Vagina (tissue), 2 donors: ENCODE measurements at regions not wholly inside any gene's neighbourhood (a gene's known extent, or its start where the extent isn't known, plus 50 kb on each side); places are given as distances from the start of the nearest gene placed in this dataset.

Experiments
- DNase-seq, 2 donors: peaks; one replicate each; pipeline ENCODE4 v3.0.0-alpha.2; 2017; ENCODE audit errors: extremely low spot score in 2 of 2
- H3K27ac ChIP-seq: fragments of 200-600 bp; sonication (generic); one replicate; pipeline ENCODE4 v1.5.1; 2019
- H3K27me3 ChIP-seq: fragments of 200-600 bp; sonication (generic); one replicate; pipeline ENCODE4 v1.5.1; 2019
- H3K36me3 ChIP-seq, 2 donors: fragments of 200-600 bp; sonication (generic); one replicate each; pipeline ENCODE4 v1.5.1; 2017 to 2019
- H3K4me1 ChIP-seq: fragments of 200-600 bp; sonication (generic); one replicate; pipeline ENCODE4 v1.5.1; 2019
- H3K4me3 ChIP-seq, 2 donors: fragments of 200-600 bp; sonication (generic); 1 replicate in 1 of 2; 2 replicates in 1 of 2; pipeline ENCODE4 v1.5.1; 2016 to 2019
- H3K9me3 ChIP-seq: fragments of 200-600 bp; sonication (generic); one replicate; pipeline ENCODE4 v1.5.1; 2019
- POLR2A ChIP-seq, 2 donors: fragments of 450-650 bp; IDR thresholded peaks; one replicate each; pipeline ENCODE4 v1.6.1; 2017; ENCODE audit warnings: antibody characterized with exemption in 2 of 2, mild to moderate bottlenecking in 2 of 2, moderate library complexity in 2 of 2
- POLR2AphosphoS5 ChIP-seq, 2 donors: sonication (generic); formaldehyde crosslinking; IDR thresholded peaks; one replicate each; pipeline ENCODE4 v1.9.0; 2017; ENCODE audit warnings: antibody characterized with exemption in 2 of 2, mild to moderate bottlenecking in 2 of 2, low read depth in 1 of 2; ENCODE audit not compliant: insufficient read depth in 1 of 2
- intact Hi-C: fragments of 100-400 bp; cut with DNase I; formaldehyde crosslinking; loops from one replicate; pipeline ENCODE4 v1.15.1; 2023
- TF ChIP-seq, protein P1 (sequence below), 3 experiments: fragments of 450-650 bp in 2 of 3; fragments of 200-600 bp in 1 of 3; sonication (generic) in 1 of 3; IDR thresholded peaks; one replicate each; pipeline ENCODE4 v1.5.1; 2017 to 2019; ENCODE audit warnings: antibody characterized with exemption in 3 of 3, mild to moderate bottlenecking in 2 of 3, moderate library complexity in 2 of 3

DNA sequence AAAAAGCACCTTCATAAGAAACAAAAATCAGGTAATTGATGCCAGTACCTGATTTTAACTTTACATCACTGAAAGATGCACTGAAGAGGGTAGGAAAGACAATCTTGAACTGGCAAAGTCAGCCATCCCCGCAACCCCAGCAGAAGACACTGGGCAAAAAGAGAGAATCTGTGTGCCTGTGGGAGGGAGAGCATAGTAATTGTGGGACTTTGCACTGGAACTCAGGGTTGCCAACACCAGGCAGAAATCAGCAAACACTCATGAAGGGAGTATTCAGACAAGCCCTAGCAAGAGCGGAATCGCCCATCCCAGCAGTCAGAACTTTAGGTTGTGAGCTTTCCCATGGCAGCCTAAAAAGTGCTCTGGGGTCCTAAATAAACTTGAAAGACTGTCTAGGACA, 344.6 kb upstream of the GJE1 start:
- TF ChIP-seq POLR2A (IDR thresholded peaks at IDR 0.05) (no peak), POLR2AphosphoS5 (IDR thresholded peaks at IDR 0.05; ENCODE audit: insufficient read depth in 1 of 2, low read depth in 1 of 2) (no peak)
- TF ChIP-seq, protein P1, sequence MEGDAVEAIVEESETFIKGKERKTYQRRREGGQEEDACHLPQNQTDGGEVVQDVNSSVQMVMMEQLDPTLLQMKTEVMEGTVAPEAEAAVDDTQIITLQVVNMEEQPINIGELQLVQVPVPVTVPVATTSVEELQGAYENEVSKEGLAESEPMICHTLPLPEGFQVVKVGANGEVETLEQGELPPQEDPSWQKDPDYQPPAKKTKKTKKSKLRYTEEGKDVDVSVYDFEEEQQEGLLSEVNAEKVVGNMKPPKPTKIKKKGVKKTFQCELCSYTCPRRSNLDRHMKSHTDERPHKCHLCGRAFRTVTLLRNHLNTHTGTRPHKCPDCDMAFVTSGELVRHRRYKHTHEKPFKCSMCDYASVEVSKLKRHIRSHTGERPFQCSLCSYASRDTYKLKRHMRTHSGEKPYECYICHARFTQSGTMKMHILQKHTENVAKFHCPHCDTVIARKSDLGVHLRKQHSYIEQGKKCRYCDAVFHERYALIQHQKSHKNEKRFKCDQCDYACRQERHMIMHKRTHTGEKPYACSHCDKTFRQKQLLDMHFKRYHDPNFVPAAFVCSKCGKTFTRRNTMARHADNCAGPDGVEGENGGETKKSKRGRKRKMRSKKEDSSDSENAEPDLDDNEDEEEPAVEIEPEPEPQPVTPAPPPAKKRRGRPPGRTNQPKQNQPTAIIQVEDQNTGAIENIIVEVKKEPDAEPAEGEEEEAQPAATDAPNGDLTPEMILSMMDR (IDR thresholded peaks at IDR 0.05), result no peak
- Histone ChIP-seq H3K36me3 (no peaks in the 10 kb centered on the region), H3K4me3 (no peak overlapping the region), H3K9me3 (no peaks in the 10 kb centered on the region), H3K4me1 (no peaks in the 10 kb centered on the region), H3K27ac (no peak overlapping the region), H3K27me3 (no peaks in the 10 kb centered on the region)
- no peak for DNase-seq
- intact Hi-C loops, result no loop called here

DNA sequence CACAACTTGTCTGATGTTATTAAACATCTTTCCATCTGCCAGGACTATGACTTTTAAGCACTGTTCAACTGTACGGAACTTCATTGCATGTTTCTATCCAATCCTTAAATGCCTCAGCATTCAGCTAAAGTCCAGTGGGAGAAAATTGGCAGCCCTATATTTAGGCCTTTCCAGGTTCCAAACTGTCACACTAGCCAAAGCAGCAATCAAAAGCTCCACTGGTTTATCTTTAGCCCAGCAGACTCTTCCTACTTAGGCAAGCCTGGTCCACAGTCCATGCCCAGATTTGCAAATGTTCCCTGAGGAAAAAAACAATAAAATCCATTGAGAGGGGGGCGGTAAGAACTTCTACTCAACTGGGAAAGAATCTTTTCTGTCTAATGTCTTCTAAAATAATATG, 349.1 kb upstream of the GJE1 start:
- Histone ChIP-seq H3K27ac (no peak overlapping the region), H3K9me3 (no peaks in the 10 kb centered on the region), H3K4me3 (no peak overlapping the region), H3K36me3 (no peaks in the 10 kb centered on the region), H3K4me1 (no peaks in the 10 kb centered on the region), H3K27me3 (no peaks in the 10 kb centered on the region)
- DNase-seq, result no peak
- intact Hi-C loops, result no loop called here
- TF ChIP-seq, protein P1 (IDR thresholded peaks at IDR 0.05), result no peak
- TF ChIP-seq POLR2AphosphoS5 (IDR thresholded peaks at IDR 0.05; ENCODE audit: insufficient read depth in 1 of 2, low read depth in 1 of 2) (no peak), POLR2A (IDR thresholded peaks at IDR 0.05) (no peak)

DNA sequence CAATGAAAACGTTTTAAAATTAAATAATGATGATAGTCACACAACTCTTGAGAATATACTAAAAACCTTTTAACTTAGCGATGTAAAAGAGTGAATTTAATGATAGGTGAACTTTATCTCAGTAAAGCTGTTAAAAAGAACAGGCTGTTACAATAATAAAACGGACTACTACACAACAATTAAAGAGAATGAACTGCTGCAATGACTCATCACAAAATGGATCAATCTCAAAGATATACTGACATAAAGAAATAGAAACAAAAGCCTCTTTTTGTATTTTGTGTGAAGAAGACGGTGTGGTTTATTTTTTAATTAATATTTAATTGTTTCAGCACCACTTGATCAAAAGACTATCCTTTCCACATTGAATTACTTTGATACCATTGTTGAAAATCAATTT, 352.4 kb upstream of the GJE1 start:
- no peaks in the 10 kb centered on the region for H3K4me1 ChIP-seq
- H3K4me3 ChIP-seq, result no peak overlapping the region

DNA sequence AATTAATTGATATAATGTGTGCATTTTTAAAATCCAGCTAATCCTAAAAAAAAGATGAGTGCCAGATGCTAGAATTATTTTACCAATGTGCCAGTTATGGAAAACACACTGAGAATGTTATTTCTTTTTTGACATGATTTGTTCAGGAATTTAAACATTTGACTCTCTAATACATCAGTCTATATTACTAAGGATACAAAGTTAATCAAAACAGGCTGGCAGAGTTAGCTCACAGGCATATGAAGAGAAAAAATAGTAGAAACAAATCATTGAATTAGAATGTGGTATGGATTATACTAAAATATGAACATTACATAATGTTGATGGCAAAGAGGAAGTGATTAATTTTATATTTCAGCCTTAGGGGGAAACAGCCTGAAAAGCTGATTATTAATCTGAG, 368.3 kb upstream of the GJE1 start:
- no peaks in the 10 kb centered on the region for H3K27me3 ChIP-seq
- no peak overlapping the region for H3K4me3 ChIP-seq
- no peak for DNase-seq
- no peak overlapping the region for H3K27ac ChIP-seq
- no peaks in the 10 kb centered on the region for H3K9me3 ChIP-seq
- intact Hi-C loops, result no loop called here
- TF ChIP-seq, protein P1 (IDR thresholded peaks at IDR 0.05), result no peak
- TF ChIP-seq POLR2A (IDR thresholded peaks at IDR 0.05) (no peak), POLR2AphosphoS5 (IDR thresholded peaks at IDR 0.05; ENCODE audit: insufficient read depth in 1 of 2, low read depth in 1 of 2) (no peak)
- no peaks in the 10 kb centered on the region for H3K4me1 ChIP-seq
- no peaks in the 10 kb centered on the region for H3K36me3 ChIP-seq

More for the DNA sequence above, 352.4 kb upstream of the GJE1 start:
- DNase-seq, result no peak
- no peak overlapping the region for H3K27ac ChIP-seq
- no peaks in the 10 kb centered on the region for H3K9me3 ChIP-seq
- no peaks in the 10 kb centered on the region for H3K36me3 ChIP-seq
- no peaks in the 10 kb centered on the region for H3K27me3 ChIP-seq
- no peak for TF ChIP-seq POLR2AphosphoS5 (IDR thresholded peaks at IDR 0.05; ENCODE audit: insufficient read depth in 1 of 2, low read depth in 1 of 2)
- TF ChIP-seq, protein P1 (IDR thresholded peaks at IDR 0.05), result no peak
- TF ChIP-seq POLR2A (IDR thresholded peaks at IDR 0.05), result no peak
- intact Hi-C loops, result no loop called here

DNA sequence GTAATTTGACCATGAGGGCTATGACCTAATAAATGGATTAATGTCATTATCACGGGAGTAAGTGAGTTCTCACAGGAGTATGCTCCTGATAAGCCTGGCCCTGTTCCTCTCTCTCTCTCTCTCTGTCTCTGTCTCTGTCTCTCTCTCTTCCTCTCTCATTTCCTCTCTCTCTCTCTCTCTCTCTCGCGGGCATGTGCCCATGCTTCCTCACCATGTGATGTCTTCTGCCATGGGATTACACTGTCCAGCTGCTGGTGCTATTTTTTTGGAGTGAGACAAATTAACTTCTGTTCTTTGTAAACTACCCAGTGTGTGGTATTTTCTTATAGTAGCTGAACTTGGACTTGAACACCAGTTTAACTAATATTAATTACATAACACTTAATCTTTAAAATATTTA, 374.3 kb upstream of the GJE1 start:
- TF ChIP-seq POLR2AphosphoS5 (IDR thresholded peaks at IDR 0.05; ENCODE audit: insufficient read depth in 1 of 2, low read depth in 1 of 2), result no peak
- TF ChIP-seq, protein P1 (IDR thresholded peaks at IDR 0.05), result no peak
- no peak for TF ChIP-seq POLR2A (IDR thresholded peaks at IDR 0.05)
- intact Hi-C loops, result no loop called here
- H3K27me3 ChIP-seq, result no peaks in the 10 kb centered on the region
- H3K27ac ChIP-seq, result no peak overlapping the region
- no peak for DNase-seq
- H3K4me3 ChIP-seq, result no peak overlapping the region
- H3K4me1 ChIP-seq, result no peaks in the 10 kb centered on the region
- no peaks in the 10 kb centered on the region for H3K36me3 ChIP-seq
- no peaks in the 10 kb centered on the region for H3K9me3 ChIP-seq
